Panc1 (cell line): ENCODE measurements at regions not wholly inside any gene's neighbourhood (a gene's known extent, or its start where the extent isn't known, plus 50 kb on each side); places are given as distances from the start of the nearest gene placed in this dataset.

Source experiments
- ATAC-seq: fragments of 200-7000 bp; cut with Tn5 transposase; 2 replicates; pipeline ENCODE4 v1.9.1; 2020; ENCODE audit warnings: mild to moderate bottlenecking, moderate library complexity
- BruUV-seq: library from RNA; stranded (reverse); fragments of 400-500 nt; replicated peaks from 2 replicates; lab custom pipeline; 2021; lab: Mats Ljungman, UMichigan
- CTCF ChIA-PET: fragments of 300-600 bp; sonication (Branson Sonifier 250); formaldehyde crosslinking; loops from one replicate; lab custom pipeline; 2022; ENCODE audit warnings: antibody characterized with exemption; lab: Charles Lee
- POLR2A ChIA-PET: fragments of 300-600 bp; sonication (Branson Sonifier 250); formaldehyde crosslinking; loops from one replicate; lab custom pipeline; 2022; ENCODE audit warnings: antibody characterized with exemption; lab: Charles Lee
- DNase-seq: peaks from one replicate; pipeline ENCODE4 v3.0.0-alpha.2; 2010; ENCODE audit warnings: low read depth, low spot score
- H3K27ac ChIP-seq: 2 replicates; pipeline ENCODE4 v1.5.1; 2011; ENCODE audit warnings: mild to moderate bottlenecking, low read length, inconsistent platforms
- H3K27me3 ChIP-seq: fragments of 200-500 bp; sonication (Bioruptor generic); 2 replicates; pipeline ENCODE4 v1.6.0; 2014; ENCODE audit warnings: low read length, inconsistent platforms; ENCODE audit not compliant: control insufficient read depth, insufficient read depth
- H3K36me3 ChIP-seq: fragments of 200-500 bp; sonication (Bioruptor generic); 2 replicates; pipeline ENCODE4 v1.5.1; 2014; ENCODE audit warnings: inconsistent platforms, mild to moderate bottlenecking, low read length, moderate library complexity; ENCODE audit not compliant: control insufficient read depth, insufficient read depth
- H3K4me1 ChIP-seq: 2 replicates; pipeline ENCODE4 v1.5.1; 2011; ENCODE audit warnings: inconsistent platforms, mild to moderate bottlenecking, low read length, moderate library complexity; ENCODE audit not compliant: control insufficient read depth, insufficient read depth
- H3K4me3 ChIP-seq, 2 experiments: 2 replicates each; pipeline ENCODE4 v1.5.1; 2011 to 2012; ENCODE audit warnings: low read depth in 2 of 2, low read length in 2 of 2, mild to moderate bottlenecking in 2 of 2, inconsistent platforms in 1 of 2, moderate library complexity in 1 of 2
- H3K9me3 ChIP-seq: fragments of 200-500 bp; sonication (Bioruptor generic); 2 replicates; pipeline ENCODE4 v1.5.1; 2014; ENCODE audit warnings: low read depth, mild to moderate bottlenecking, inconsistent platforms, low read length, moderate library complexity; ENCODE audit not compliant: control insufficient read depth, insufficient read depth
- POLR2AphosphoS5 ChIP-seq: IDR thresholded peaks from 2 replicates; pipeline ENCODE4 v1.6.1; 2012; ENCODE audit warnings: mild to moderate bottlenecking, low read depth, low read length, moderate library complexity
- SIN3A ChIP-seq: IDR thresholded peaks from 2 replicates; pipeline ENCODE4 v1.6.1; 2012; ENCODE audit warnings: low read depth, mild to moderate bottlenecking, low read length, moderate library complexity, borderline replicate concordance; ENCODE audit not compliant: insufficient read depth
- TCF7L2 ChIP-seq: IDR thresholded peaks from 2 replicates; pipeline ENCODE4 v1.6.1; 2011; ENCODE audit warnings: mild to moderate bottlenecking, low read depth, low read length, inconsistent platforms
- in situ Hi-C: cut with HindIII; loops from 2 replicates; pipeline ENCODE4 v1.10.0; 2016; ENCODE audit warnings: low sequenced_read_pairs, low pct_unique_long_range_greater_than_20kb
- intact Hi-C: fragments of 100-400 bp; cut with micrococcal nuclease; formaldehyde crosslinking; loops from one replicate; pipeline ENCODE4 v1.10.0; 2022; ENCODE audit not compliant: unreplicated experiment
- TF ChIP-seq, protein P1 (sequence below): fragments of 450-650 bp; IDR thresholded peaks from 2 replicates; pipeline ENCODE4 v1.5.1; 2017; ENCODE audit warnings: mild to moderate bottlenecking
- TF ChIP-seq, protein P2 (sequence below), 2 experiments: IDR thresholded peaks; 2 replicates each; pipeline ENCODE4 v1.6.1; 2011 to 2012; ENCODE audit warnings: low read depth in 2 of 2, control low read depth in 1 of 2, low read length in 1 of 2, mild to moderate bottlenecking in 1 of 2, moderate library complexity in 1 of 2; ENCODE audit not compliant: insufficient read depth in 1 of 2

DNA sequence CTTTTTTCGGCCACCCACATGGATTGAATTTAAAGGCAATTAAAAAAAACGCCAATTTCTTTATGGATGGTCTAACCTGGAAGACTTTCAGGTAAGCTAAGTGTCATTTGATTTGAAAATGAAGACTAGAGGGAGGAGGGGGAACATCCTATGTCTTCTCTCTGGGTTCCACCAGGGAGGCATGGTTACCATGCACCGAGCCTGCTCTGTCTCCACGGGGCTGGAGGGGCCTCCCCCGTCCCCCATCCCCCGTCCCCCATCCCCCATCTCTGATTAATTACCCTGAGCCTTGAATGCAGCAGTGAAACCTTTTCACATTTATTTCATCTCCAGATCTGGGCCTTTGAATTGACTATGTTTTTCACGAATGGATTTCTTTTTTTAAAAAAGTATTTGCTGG is 135.1 kb downstream of the TLR5 start:
- no peaks in the 10 kb centered on the region for H3K4me1 ChIP-seq
- TF ChIP-seq POLR2AphosphoS5 (no peak), TCF7L2 (no peak), SIN3A (no peak)
- TF ChIP-seq, protein P1, sequence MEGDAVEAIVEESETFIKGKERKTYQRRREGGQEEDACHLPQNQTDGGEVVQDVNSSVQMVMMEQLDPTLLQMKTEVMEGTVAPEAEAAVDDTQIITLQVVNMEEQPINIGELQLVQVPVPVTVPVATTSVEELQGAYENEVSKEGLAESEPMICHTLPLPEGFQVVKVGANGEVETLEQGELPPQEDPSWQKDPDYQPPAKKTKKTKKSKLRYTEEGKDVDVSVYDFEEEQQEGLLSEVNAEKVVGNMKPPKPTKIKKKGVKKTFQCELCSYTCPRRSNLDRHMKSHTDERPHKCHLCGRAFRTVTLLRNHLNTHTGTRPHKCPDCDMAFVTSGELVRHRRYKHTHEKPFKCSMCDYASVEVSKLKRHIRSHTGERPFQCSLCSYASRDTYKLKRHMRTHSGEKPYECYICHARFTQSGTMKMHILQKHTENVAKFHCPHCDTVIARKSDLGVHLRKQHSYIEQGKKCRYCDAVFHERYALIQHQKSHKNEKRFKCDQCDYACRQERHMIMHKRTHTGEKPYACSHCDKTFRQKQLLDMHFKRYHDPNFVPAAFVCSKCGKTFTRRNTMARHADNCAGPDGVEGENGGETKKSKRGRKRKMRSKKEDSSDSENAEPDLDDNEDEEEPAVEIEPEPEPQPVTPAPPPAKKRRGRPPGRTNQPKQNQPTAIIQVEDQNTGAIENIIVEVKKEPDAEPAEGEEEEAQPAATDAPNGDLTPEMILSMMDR = no peak
- TF ChIP-seq, protein P2, sequence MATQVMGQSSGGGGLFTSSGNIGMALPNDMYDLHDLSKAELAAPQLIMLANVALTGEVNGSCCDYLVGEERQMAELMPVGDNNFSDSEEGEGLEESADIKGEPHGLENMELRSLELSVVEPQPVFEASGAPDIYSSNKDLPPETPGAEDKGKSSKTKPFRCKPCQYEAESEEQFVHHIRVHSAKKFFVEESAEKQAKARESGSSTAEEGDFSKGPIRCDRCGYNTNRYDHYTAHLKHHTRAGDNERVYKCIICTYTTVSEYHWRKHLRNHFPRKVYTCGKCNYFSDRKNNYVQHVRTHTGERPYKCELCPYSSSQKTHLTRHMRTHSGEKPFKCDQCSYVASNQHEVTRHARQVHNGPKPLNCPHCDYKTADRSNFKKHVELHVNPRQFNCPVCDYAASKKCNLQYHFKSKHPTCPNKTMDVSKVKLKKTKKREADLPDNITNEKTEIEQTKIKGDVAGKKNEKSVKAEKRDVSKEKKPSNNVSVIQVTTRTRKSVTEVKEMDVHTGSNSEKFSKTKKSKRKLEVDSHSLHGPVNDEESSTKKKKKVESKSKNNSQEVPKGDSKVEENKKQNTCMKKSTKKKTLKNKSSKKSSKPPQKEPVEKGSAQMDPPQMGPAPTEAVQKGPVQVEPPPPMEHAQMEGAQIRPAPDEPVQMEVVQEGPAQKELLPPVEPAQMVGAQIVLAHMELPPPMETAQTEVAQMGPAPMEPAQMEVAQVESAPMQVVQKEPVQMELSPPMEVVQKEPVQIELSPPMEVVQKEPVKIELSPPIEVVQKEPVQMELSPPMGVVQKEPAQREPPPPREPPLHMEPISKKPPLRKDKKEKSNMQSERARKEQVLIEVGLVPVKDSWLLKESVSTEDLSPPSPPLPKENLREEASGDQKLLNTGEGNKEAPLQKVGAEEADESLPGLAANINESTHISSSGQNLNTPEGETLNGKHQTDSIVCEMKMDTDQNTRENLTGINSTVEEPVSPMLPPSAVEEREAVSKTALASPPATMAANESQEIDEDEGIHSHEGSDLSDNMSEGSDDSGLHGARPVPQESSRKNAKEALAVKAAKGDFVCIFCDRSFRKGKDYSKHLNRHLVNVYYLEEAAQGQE (IDR thresholded peaks at IDR 0.05; ENCODE audit: insufficient read depth in 1 of 2, low read depth in 2 of 2, low read length in 1 of 2) = no peak
- in situ Hi-C loops = no loop called here
- H3K9me3 ChIP-seq = no peaks in the 10 kb centered on the region
- H3K36me3 ChIP-seq = no peaks in the 10 kb centered on the region
- H3K27me3 ChIP-seq = peaks cover 4% of the 10 kb centered on the region; the same call in 1 of the 2 replicates
- DNase-seq = no peak
- H3K4me3 ChIP-seq = no peak overlapping the region
- CTCF ChIA-PET = interaction anchor here (0.7 kb wide), 1 partner anchor 70 kb away, joined by 4 read pairs; no protein-coding TSS in a partner anchor
- POLR2A ChIA-PET = no interaction called here
- intact Hi-C loops = no loop called here
- ATAC-seq = no peak
- no TSS peak for BruUV-seq
- no peak overlapping the region for H3K27ac ChIP-seq

DNA sequence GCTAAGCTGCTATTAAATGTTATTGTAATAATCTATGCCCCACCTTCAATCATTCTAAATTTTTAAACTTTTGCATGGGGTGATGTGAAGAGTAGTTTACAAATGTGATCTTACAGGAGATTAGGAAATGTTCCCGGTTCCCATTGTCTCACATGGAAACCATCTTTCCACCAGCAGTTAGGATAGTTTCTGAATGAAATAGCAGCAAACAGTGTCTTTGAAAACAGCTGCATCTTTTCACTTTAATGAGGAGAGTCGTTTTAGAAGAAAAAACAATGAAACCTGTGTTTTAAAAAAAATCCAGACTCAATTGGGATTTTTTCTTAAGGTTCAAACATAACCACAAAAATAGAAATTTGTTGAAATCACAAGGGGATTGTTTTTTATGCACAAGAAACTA is 134.2 kb downstream of the TLR5 start:
- intact Hi-C loops (no loop called here), in situ Hi-C loops (no loop called here)
- no peak overlapping the region for H3K4me3 ChIP-seq
- no peaks in the 10 kb centered on the region for H3K9me3 ChIP-seq
- ATAC-seq = no peak
- no TSS peak for BruUV-seq
- peaks cover 6% of the 10 kb centered on the region; the same call in 1 of the 2 replicates for H3K27me3 ChIP-seq
- no peaks in the 10 kb centered on the region for H3K4me1 ChIP-seq
- no peak overlapping the region for H3K27ac ChIP-seq
- no peak for TF ChIP-seq POLR2AphosphoS5
- TF ChIP-seq, protein P2 (IDR thresholded peaks at IDR 0.05; ENCODE audit: insufficient read depth in 1 of 2, low read depth in 2 of 2, low read length in 1 of 2) = no peak
- TF ChIP-seq, protein P1 = no peak
- no peak for TF ChIP-seq TCF7L2
- no peak for TF ChIP-seq SIN3A
- CTCF ChIA-PET = no interaction called here
- POLR2A ChIA-PET = no interaction called here
- DNase-seq = no peak
- H3K36me3 ChIP-seq = no peaks in the 10 kb centered on the region
